Ecto neural progenitor cell (in vitro differentiated cells): ENCODE measurements at regions not wholly inside any gene's neighbourhood (a gene's known extent, or its start where the extent isn't known, plus 50 kb on each side); places are given as distances from the start of the nearest gene placed in this dataset.
"Not testable (repeated sequence)": the region's sequence is repeated elsewhere in the genome, so short reads cannot be mapped to it uniquely, and the experiment has no call there.

Experiments
- DNase-seq: peaks from one replicate; pipeline ENCODE4 v3.0.0-alpha.2; 2018; ENCODE audit warnings: low spot score

- no peak for DNase-seq
These were observed 644.8 kb upstream of the LCORL start for GRCh38 chr4:18666322-18666721.

DNA sequence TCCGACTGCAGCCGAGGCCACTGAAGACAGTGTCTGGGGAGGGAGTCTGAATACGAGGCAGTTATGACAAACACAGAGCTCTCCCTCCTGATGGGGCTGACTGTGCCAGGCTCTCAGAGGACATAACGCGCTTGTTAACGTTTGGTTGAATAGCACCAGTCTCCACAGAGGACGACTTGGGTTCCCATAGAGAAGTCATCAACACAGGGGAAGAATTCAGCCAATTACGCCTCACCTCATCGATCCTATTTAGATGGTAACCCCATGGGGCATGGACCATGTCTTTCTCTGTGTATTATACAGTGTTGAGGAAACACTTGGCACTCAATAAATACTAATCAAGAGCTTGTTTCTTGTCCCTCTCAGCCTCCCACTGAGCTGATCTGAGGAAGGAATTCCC, 642.6 kb upstream of the LCORL start:
- DNase-seq = peak; percentile 44

DNA sequence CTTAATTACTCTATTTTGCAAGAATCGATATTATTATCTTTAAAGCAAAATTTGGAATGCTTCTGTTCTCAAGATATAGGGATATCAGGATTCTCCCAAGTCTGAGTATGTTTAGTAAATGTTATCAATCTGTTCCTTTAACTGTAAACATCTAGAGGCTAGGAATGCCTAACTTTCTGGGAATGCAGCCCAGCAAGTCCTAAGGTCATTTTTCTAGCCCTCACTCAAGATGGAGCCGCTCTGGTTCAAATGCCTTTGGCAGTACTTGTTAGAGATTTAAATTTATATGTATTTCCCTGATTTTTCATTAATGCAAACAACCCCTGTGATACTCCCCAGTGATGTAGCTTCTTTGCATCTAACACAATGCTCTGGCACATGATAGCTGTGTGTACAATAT, 623.8 kb upstream of the LCORL start:
- no peak for DNase-seq

DNA sequence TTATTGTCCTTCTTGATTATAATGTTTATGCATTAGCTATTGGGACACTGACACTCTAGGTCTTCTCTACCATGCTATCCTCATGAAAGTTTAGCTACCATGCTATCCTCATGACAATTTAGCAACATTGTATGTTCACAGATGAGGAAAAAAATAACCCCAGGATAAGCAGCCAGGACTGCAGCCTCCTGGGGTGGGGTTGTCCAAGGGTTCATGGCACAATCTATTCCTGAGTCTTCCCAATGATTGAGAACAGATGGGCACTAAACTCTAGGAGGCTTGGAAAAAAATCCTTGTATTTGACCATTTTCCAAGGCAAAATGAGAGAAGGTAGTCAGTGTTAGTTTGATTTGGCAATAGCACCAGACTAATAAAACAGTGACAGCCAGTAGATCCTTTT, 619.8 kb upstream of the LCORL start:
- no peak for DNase-seq

GRCh38 chr4:18638031-18638430, 616.5 kb upstream of the LCORL start:
- no peak for DNase-seq

DNA sequence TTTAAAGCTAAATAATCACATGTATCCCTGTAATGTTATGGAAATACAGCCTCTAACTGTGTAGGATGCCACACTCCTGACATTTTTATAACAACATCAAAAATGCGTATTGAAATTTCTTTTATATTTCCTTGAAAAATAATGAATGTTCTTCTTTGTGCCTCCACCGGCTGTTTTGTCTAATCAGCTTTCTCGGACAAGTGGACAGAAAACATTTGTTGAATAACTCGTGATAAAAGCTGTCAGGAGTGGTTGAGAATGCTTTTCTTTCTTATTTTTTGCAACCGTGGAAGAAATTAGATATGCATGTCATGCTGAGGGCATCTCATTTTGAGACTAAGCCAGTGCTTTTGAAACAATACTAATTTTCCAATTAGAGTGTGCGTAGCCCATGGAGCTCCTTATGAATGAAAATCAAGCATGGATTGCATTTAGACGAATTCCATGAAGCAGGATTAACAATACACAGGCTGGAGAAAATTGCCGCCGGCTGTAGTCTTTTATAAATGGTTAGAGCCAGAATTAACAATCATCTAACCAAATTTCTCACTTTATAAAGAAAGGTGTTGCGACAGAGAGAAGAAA, 614.5 kb upstream of the LCORL start:
- DNase-seq = no peak

- DNase-seq = no peak
These were observed 614.0 kb upstream of the LCORL start for GRCh38 chr4:18635531-18635930.

DNA sequence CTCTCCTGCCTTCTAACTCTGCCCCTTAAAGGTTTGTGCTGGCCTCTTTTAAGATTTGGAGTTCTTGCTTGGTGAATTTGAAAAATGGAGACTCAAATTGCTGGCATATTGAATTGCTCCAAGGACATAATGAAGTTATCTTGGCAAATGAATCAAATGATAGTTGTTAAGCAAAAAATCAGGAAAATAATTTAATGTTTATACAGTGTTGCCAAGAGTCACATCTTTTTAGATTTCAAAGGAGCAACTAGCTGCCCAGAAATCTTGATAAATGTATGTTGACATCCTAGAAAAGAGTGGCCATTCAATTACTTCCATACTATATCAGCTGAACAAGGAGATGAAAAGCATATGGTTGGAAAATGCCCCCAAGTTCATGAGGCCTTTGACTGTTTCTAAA, 610.0 kb upstream of the LCORL start:
- no peak for DNase-seq

- DNase-seq = no peak
These were observed 608.9 kb upstream of the LCORL start for GRCh38 chr4:18630218-18631110.

DNA sequence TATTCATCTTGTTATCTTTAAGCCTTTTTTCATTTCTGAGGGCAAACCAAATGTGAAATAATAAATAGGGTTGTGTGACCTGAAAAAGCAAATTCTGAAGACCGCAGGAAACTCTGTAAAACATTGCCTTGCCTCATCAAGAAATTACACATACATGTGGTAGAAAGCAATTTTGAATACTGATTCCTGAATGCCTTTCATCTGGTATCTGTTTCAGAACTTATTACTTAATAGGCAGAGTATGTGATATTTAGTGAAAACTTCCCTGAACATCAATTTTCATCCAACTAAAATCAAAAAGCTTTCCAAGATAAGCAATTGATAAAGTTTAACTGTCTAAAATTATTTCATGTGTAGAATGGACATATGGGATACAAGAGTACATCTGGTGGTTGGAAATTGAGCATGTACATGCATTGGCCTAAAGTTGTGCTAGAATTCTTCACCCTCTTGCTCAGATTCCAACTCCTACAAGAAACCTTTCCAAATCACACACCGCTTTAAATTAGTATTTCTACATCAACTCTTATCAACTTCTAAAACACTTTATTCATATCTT, 606.0 kb upstream of the LCORL start:
- DNase-seq = no peak

- no peak for DNase-seq
These were observed 605.4 kb upstream of the LCORL start for GRCh38 chr4:18626996-18627395.

- DNase-seq = no peak
These were observed 604.8 kb upstream of the LCORL start for GRCh38 chr4:18626366-18626765.

GRCh38 chr4:18621186-18621585, 599.6 kb upstream of the LCORL start:
- no peak for DNase-seq

DNA sequence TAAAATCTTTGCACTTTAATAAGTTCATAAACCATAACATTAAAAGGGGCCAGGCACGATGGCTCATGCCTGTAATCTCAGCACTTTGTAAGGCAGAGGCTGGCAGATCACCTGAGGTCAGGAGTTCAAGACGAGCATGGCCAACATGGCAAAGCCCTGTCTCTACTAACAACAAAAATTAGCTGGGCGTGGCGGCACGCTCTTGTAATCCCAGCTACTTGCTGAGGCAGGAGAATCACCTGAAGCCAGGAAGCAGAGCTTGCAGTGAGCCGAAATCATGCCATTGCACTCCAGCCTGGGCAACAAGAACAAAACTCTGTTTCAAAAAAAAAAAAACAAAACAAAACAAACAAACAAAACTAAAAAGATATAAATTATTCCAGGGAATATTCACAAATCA, 595.2 kb upstream of the LCORL start:
- DNase-seq = no peak

GRCh38 chr4:18611026-18611425, 589.5 kb upstream of the LCORL start:
- DNase-seq = no peak

- DNase-seq = no peak
These were observed 587.5 kb upstream of the LCORL start for GRCh38 chr4:18608908-18609533.

- not testable (repeated sequence) for DNase-seq
These were observed 581.1 kb upstream of the LCORL start for GRCh38 chr4:18602610-18603009.

- DNase-seq = peak; percentile 71
These were observed 571.9 kb upstream of the LCORL start for GRCh38 chr4:18593297-18594002.

- no peak for DNase-seq
These were observed 561.3 kb upstream of the LCORL start for GRCh38 chr4:18582841-18583240.

DNA sequence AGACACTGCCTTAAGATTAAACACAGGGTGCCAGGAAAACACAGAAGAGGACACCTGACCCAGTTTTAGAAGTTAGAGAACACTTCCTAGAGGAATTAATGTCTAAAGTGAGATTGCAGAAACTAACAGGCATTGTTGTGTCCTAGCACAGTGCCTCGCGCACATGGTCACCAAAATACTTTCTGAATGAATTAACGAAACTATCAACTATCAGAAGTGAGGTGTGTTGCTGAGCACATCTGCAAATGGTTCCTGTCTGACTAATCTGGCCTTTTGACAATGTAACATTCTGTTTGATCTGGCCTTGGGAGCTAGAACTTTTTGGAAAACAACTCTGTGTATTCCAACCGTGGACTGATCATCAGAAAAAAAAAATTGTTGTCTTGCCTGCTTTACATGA, 556.8 kb upstream of the LCORL start:
- DNase-seq = no peak

- no peak for DNase-seq
These were observed 550.9 kb upstream of the LCORL start for GRCh38 chr4:18572481-18572880.

DNA sequence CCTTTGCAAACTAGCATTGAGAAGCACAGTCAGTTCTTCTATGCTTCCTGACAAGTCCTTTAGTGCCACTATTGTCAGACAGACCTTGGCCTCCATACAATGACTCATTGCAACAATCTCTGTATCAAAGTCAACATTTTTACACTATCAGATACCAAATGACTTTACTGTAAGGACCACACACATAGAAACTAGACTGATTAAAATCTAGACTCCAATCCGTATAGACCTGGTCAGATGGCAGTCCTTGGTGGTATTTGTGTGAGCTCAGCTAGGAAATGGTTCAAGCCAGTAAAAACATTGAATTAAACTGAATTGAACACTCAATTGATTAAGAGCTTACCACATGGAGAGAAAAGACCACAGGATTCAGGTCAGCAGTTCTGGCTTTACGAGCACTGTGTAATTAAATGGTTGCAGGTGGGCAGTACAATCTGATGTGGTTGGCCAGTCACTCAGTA, 549.8 kb upstream of the LCORL start:
- DNase-seq = no peak
